H9 (cell line): ENCODE measurements at regions not wholly inside any gene's neighbourhood (a gene's known extent, or its start where the extent isn't known, plus 50 kb on each side); places are given as distances from the start of the nearest gene placed in this dataset.

ENCODE experiments used
- DNase-seq: peaks from one replicate; pipeline ENCODE4 v3.0.0-alpha.2; 2017
- H2AFZ ChIP-seq: one replicate; pipeline ENCODE4 v1.6.1; 2013; ENCODE audit warnings: mild to moderate bottlenecking, low read length, control low read depth, moderate library complexity
- H2AK5ac ChIP-seq: 2 replicates; pipeline ENCODE4 v1.6.1; 2013; ENCODE audit warnings: low read length, control low read depth, mixed read lengths; ENCODE audit not compliant: insufficient read length
- H2BK120ac ChIP-seq: one replicate; pipeline ENCODE4 v1.6.1; 2013; ENCODE audit warnings: low read depth, mild to moderate bottlenecking, low read length, control low read depth, inconsistent platforms; ENCODE audit not compliant: poor library complexity, severe bottlenecking
- H2BK12ac ChIP-seq: 2 replicates; pipeline ENCODE4 v1.6.1; 2013; ENCODE audit warnings: low read length, control low read depth, mixed read lengths, low read depth; ENCODE audit not compliant: insufficient read length
- H2BK15ac ChIP-seq: 2 replicates; pipeline ENCODE4 v1.6.1; 2013; ENCODE audit warnings: low read depth, low read length, control low read depth
- H2BK20ac ChIP-seq: one replicate; pipeline ENCODE4 v1.6.1; 2013; ENCODE audit warnings: low read depth, mild to moderate bottlenecking, low read length, control low read depth, inconsistent platforms; ENCODE audit not compliant: poor library complexity, severe bottlenecking
- H2BK5ac ChIP-seq: 2 replicates; pipeline ENCODE4 v1.6.1; 2013; ENCODE audit warnings: low read length, control low read depth, mixed read lengths; ENCODE audit not compliant: insufficient read length
- H3K14ac ChIP-seq: 2 replicates; pipeline ENCODE4 v1.6.1; 2013; ENCODE audit warnings: low read length, control low read depth; ENCODE audit not compliant: insufficient read depth
- H3K18ac ChIP-seq: 2 replicates; pipeline ENCODE4 v1.6.1; 2013; ENCODE audit warnings: low read depth, mild to moderate bottlenecking, mixed read lengths, low read length, control low read depth; ENCODE audit not compliant: insufficient read length
- H3K23ac ChIP-seq: 2 replicates; pipeline ENCODE4 v1.6.1; 2013; ENCODE audit warnings: low read length, control low read depth, mixed read lengths, low read depth; ENCODE audit not compliant: insufficient read length
- H3K23me2 ChIP-seq: 2 replicates; pipeline ENCODE4 v1.6.1; 2013; ENCODE audit warnings: low read depth, mild to moderate bottlenecking, mixed read lengths, low read length, control low read depth; ENCODE audit not compliant: insufficient read length, poor library complexity, severe bottlenecking
- H3K27ac ChIP-seq: 2 replicates; pipeline ENCODE4 v1.5.1; 2013; ENCODE audit warnings: low read length, control low read depth, mixed read lengths, low read depth; ENCODE audit not compliant: insufficient read length
- H3K27me3 ChIP-seq: 2 replicates; pipeline ENCODE4 v1.6.1; 2013; ENCODE audit warnings: low read length, control low read depth, inconsistent platforms; ENCODE audit not compliant: insufficient read depth
- H3K4ac ChIP-seq: 2 replicates; pipeline ENCODE4 v1.6.1; 2013; ENCODE audit warnings: low read depth, mild to moderate bottlenecking, control low read depth, inconsistent platforms, low read length, moderate library complexity
- H3K4me1 ChIP-seq: 2 replicates; pipeline ENCODE4 v1.6.1; 2013; ENCODE audit warnings: low read length, control low read depth, inconsistent platforms; ENCODE audit not compliant: insufficient read depth
- H3K4me2 ChIP-seq: 2 replicates; pipeline ENCODE4 v1.6.1; 2013; ENCODE audit warnings: low read length, control low read depth, mixed read lengths; ENCODE audit not compliant: insufficient read length, insufficient read depth
- H3K56ac ChIP-seq: 2 replicates; pipeline ENCODE4 v1.6.1; 2013; ENCODE audit warnings: low read depth, mild to moderate bottlenecking, mixed read lengths, low read length, control low read depth; ENCODE audit not compliant: insufficient read length
- H3K79me1 ChIP-seq: 2 replicates; pipeline ENCODE4 v1.6.1; 2013; ENCODE audit warnings: low read depth, mild to moderate bottlenecking, moderate library complexity, low read length, control low read depth, inconsistent platforms; ENCODE audit not compliant: insufficient read depth, poor library complexity, severe bottlenecking
- H3K79me2 ChIP-seq: 2 replicates; pipeline ENCODE4 v1.6.1; 2013; ENCODE audit warnings: low read length, control low read depth, inconsistent platforms; ENCODE audit not compliant: insufficient read depth
- H3K9ac ChIP-seq: 2 replicates; pipeline ENCODE4 v1.6.1; 2013; ENCODE audit warnings: low read length, control low read depth, mixed read lengths; ENCODE audit not compliant: insufficient read length; ENCODE audit errors: extremely low read depth
- H3K9me3 ChIP-seq: one replicate; pipeline ENCODE4 v1.6.1; 2013; ENCODE audit warnings: low read depth, low read length, inconsistent platforms; ENCODE audit not compliant: control insufficient read depth
- H3T11ph ChIP-seq: one replicate; pipeline ENCODE4 v1.6.1; 2013; ENCODE audit warnings: mild to moderate bottlenecking, low read length, control low read depth, inconsistent platforms
- H4K20me1 ChIP-seq: one replicate; pipeline ENCODE4 v1.6.1; 2013; ENCODE audit not compliant: control insufficient read depth, insufficient read length, insufficient read depth
- H4K5ac ChIP-seq: 2 replicates; pipeline ENCODE4 v1.6.1; 2013; ENCODE audit warnings: low read depth, mild to moderate bottlenecking, mixed read lengths, low read length, control low read depth; ENCODE audit not compliant: insufficient read length
- H4K8ac ChIP-seq: replicated peaks from 2 replicates; pipeline ENCODE4 v1.6.1; 2013; ENCODE audit warnings: low read length, control low read depth, mixed read lengths, low read depth; ENCODE audit not compliant: insufficient read length
- H4K91ac ChIP-seq: 2 replicates; pipeline ENCODE4 v1.6.1; 2013; ENCODE audit warnings: low read depth, mild to moderate bottlenecking, moderate library complexity, mixed read lengths, low read length, control low read depth; ENCODE audit not compliant: insufficient read length
- H3K27ac Mint-ChIP-seq, 3 experiments: 2 replicates in 2 of 3; 3 replicates in 1 of 3; pipeline ENCODE4 v1.8.0; 2020 to 2021; ENCODE audit warnings: mixed read lengths in 3 of 3, mild to moderate bottlenecking in 1 of 3, moderate library complexity in 1 of 3
- H3K27me3 Mint-ChIP-seq: 2 replicates; pipeline ENCODE4 v1.8.0; 2021; ENCODE audit warnings: low read depth, mild to moderate bottlenecking, moderate library complexity, mixed read lengths
- H3K36me3 Mint-ChIP-seq, 3 experiments: 2 replicates in 2 of 3; 3 replicates in 1 of 3; pipeline ENCODE4 v1.8.0; 2020 to 2021; ENCODE audit warnings: low read depth in 3 of 3, mixed read lengths in 3 of 3; ENCODE audit not compliant: insufficient read depth in 1 of 3
- H3K4me1 Mint-ChIP-seq, 2 experiments: 2 replicates each; pipeline ENCODE4 v1.8.0; 2020; ENCODE audit warnings: mixed read lengths in 2 of 2
- H3K4me3 Mint-ChIP-seq, 2 experiments: 2 replicates in 1 of 2; 3 replicates in 1 of 2; pipeline ENCODE4 v1.8.0; 2020 to 2021; ENCODE audit warnings: mild to moderate bottlenecking in 2 of 2, mixed read lengths in 2 of 2, moderate library complexity in 1 of 2
- H3K9me3 Mint-ChIP-seq, 2 experiments: 2 replicates in 1 of 2; 3 replicates in 1 of 2; pipeline ENCODE4 v1.8.0; 2020; ENCODE audit warnings: mild to moderate bottlenecking in 2 of 2, mixed read lengths in 2 of 2, moderate library complexity in 1 of 2
- WGBS: extraction: QIAGEN DNeasy Blood & Tissue Kit; methylation state at CpG from one replicate; pipeline ENCODE4 v1.1.7; 2013; ENCODE audit warnings: missing lambda C conversion rate, low lambda C conversion rate, mixed read lengths; ENCODE audit not compliant: insufficient read length; ENCODE audit errors: extremely low coverage; 5-methylcytosine and 5-hydroxymethylcytosine counted together
- TF ChIP-seq, protein P1 (sequence below): fragments of 200-600 bp; sonication (generic); conservative IDR thresholded peaks from 3 replicates; pipeline ENCODE4 v1.8.0; 2021; ENCODE audit warnings: antibody characterized with exemption, mild to moderate bottlenecking

- H4K8ac ChIP-seq = no peak overlapping the region
- H3K4me1 ChIP-seq = no peaks in the 10 kb centered on the region; the same call in 1 of the 2 replicates
- no peaks in the 10 kb centered on the region for H3K27me3 ChIP-seq
- H3K27ac ChIP-seq = no peak overlapping the region
- H3T11ph ChIP-seq = no peak overlapping the region
- no peak overlapping the region for H2BK5ac ChIP-seq
- no peak overlapping the region for H2BK20ac ChIP-seq
- Mint-ChIP-seq H3K27ac (no peak overlapping the region), H3K9me3 (no peaks in the 10 kb centered on the region), H3K36me3 (no peaks in the 10 kb centered on the region), H3K27me3 (no peaks in the 10 kb centered on the region), H3K4me1 (no peaks in the 10 kb centered on the region), H3K4me3 (no peak overlapping the region)
- H3K79me1 ChIP-seq = no peaks in the 10 kb centered on the region
- TF ChIP-seq, protein P1, sequence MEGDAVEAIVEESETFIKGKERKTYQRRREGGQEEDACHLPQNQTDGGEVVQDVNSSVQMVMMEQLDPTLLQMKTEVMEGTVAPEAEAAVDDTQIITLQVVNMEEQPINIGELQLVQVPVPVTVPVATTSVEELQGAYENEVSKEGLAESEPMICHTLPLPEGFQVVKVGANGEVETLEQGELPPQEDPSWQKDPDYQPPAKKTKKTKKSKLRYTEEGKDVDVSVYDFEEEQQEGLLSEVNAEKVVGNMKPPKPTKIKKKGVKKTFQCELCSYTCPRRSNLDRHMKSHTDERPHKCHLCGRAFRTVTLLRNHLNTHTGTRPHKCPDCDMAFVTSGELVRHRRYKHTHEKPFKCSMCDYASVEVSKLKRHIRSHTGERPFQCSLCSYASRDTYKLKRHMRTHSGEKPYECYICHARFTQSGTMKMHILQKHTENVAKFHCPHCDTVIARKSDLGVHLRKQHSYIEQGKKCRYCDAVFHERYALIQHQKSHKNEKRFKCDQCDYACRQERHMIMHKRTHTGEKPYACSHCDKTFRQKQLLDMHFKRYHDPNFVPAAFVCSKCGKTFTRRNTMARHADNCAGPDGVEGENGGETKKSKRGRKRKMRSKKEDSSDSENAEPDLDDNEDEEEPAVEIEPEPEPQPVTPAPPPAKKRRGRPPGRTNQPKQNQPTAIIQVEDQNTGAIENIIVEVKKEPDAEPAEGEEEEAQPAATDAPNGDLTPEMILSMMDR = no peak
- no peak overlapping the region for H3K18ac ChIP-seq
- H2BK12ac ChIP-seq = no peak overlapping the region
- H4K5ac ChIP-seq = no peak overlapping the region
- H3K9ac ChIP-seq = no peak overlapping the region
- H3K79me2 ChIP-seq = no peaks in the 10 kb centered on the region
- H3K23ac ChIP-seq = no peak overlapping the region
- H2BK120ac ChIP-seq = no peak overlapping the region
- no peaks in the 10 kb centered on the region for H4K20me1 ChIP-seq
- H3K14ac ChIP-seq = no peak overlapping the region; the same call in 1 of the 2 replicates
- no peak overlapping the region for H2BK15ac ChIP-seq
- no peak overlapping the region for H2AK5ac ChIP-seq
- H4K91ac ChIP-seq = no peak overlapping the region
- no peak overlapping the region for H3K4ac ChIP-seq
- no CpG with 5 or more reads among the region's 10 CpGs for WGBS
- H3K9me3 ChIP-seq = no peaks in the 10 kb centered on the region
- no peaks in the 10 kb centered on the region for H3K23me2 ChIP-seq
- no peak overlapping the region for H2AFZ ChIP-seq
- H3K4me2 ChIP-seq = no peak overlapping the region
- no peak overlapping the region for H3K56ac ChIP-seq
- no peak for DNase-seq
These were observed 1247.0 kb upstream of the GYPC start for GRCh38 chr2:125408874-125409538.
